H9 (cell line): ENCODE measurements at regions not wholly inside any gene's neighbourhood (a gene's known extent, or its start where the extent isn't known, plus 50 kb on each side); places are given as distances from the start of the nearest gene placed in this dataset.

Experiments
- DNase-seq: peaks from one replicate; pipeline ENCODE4 v3.0.0-alpha.2; 2017
- H2AFZ ChIP-seq: one replicate; pipeline ENCODE4 v1.6.1; 2013; ENCODE audit warnings: mild to moderate bottlenecking, low read length, control low read depth, moderate library complexity
- H2AK5ac ChIP-seq: 2 replicates; pipeline ENCODE4 v1.6.1; 2013; ENCODE audit warnings: low read length, control low read depth, mixed read lengths; ENCODE audit not compliant: insufficient read length
- H2BK120ac ChIP-seq: one replicate; pipeline ENCODE4 v1.6.1; 2013; ENCODE audit warnings: low read depth, mild to moderate bottlenecking, low read length, control low read depth, inconsistent platforms; ENCODE audit not compliant: poor library complexity, severe bottlenecking
- H2BK12ac ChIP-seq: 2 replicates; pipeline ENCODE4 v1.6.1; 2013; ENCODE audit warnings: low read length, control low read depth, mixed read lengths, low read depth; ENCODE audit not compliant: insufficient read length
- H2BK15ac ChIP-seq: 2 replicates; pipeline ENCODE4 v1.6.1; 2013; ENCODE audit warnings: low read depth, low read length, control low read depth
- H2BK20ac ChIP-seq: one replicate; pipeline ENCODE4 v1.6.1; 2013; ENCODE audit warnings: low read depth, mild to moderate bottlenecking, low read length, control low read depth, inconsistent platforms; ENCODE audit not compliant: poor library complexity, severe bottlenecking
- H2BK5ac ChIP-seq: 2 replicates; pipeline ENCODE4 v1.6.1; 2013; ENCODE audit warnings: low read length, control low read depth, mixed read lengths; ENCODE audit not compliant: insufficient read length
- H3K14ac ChIP-seq: 2 replicates; pipeline ENCODE4 v1.6.1; 2013; ENCODE audit warnings: low read length, control low read depth; ENCODE audit not compliant: insufficient read depth
- H3K18ac ChIP-seq: 2 replicates; pipeline ENCODE4 v1.6.1; 2013; ENCODE audit warnings: low read depth, mild to moderate bottlenecking, mixed read lengths, low read length, control low read depth; ENCODE audit not compliant: insufficient read length
- H3K23ac ChIP-seq: 2 replicates; pipeline ENCODE4 v1.6.1; 2013; ENCODE audit warnings: low read length, control low read depth, mixed read lengths, low read depth; ENCODE audit not compliant: insufficient read length
- H3K23me2 ChIP-seq: 2 replicates; pipeline ENCODE4 v1.6.1; 2013; ENCODE audit warnings: low read depth, mild to moderate bottlenecking, mixed read lengths, low read length, control low read depth; ENCODE audit not compliant: insufficient read length, poor library complexity, severe bottlenecking
- H3K27ac ChIP-seq: 2 replicates; pipeline ENCODE4 v1.5.1; 2013; ENCODE audit warnings: low read length, control low read depth, mixed read lengths, low read depth; ENCODE audit not compliant: insufficient read length
- H3K27me3 ChIP-seq: 2 replicates; pipeline ENCODE4 v1.6.1; 2013; ENCODE audit warnings: low read length, control low read depth, inconsistent platforms; ENCODE audit not compliant: insufficient read depth
- H3K4ac ChIP-seq: 2 replicates; pipeline ENCODE4 v1.6.1; 2013; ENCODE audit warnings: low read depth, mild to moderate bottlenecking, control low read depth, inconsistent platforms, low read length, moderate library complexity
- H3K4me1 ChIP-seq: 2 replicates; pipeline ENCODE4 v1.6.1; 2013; ENCODE audit warnings: low read length, control low read depth, inconsistent platforms; ENCODE audit not compliant: insufficient read depth
- H3K4me2 ChIP-seq: 2 replicates; pipeline ENCODE4 v1.6.1; 2013; ENCODE audit warnings: low read length, control low read depth, mixed read lengths; ENCODE audit not compliant: insufficient read length, insufficient read depth
- H3K56ac ChIP-seq: 2 replicates; pipeline ENCODE4 v1.6.1; 2013; ENCODE audit warnings: low read depth, mild to moderate bottlenecking, mixed read lengths, low read length, control low read depth; ENCODE audit not compliant: insufficient read length
- H3K79me1 ChIP-seq: 2 replicates; pipeline ENCODE4 v1.6.1; 2013; ENCODE audit warnings: low read depth, mild to moderate bottlenecking, moderate library complexity, low read length, control low read depth, inconsistent platforms; ENCODE audit not compliant: insufficient read depth, poor library complexity, severe bottlenecking
- H3K79me2 ChIP-seq: 2 replicates; pipeline ENCODE4 v1.6.1; 2013; ENCODE audit warnings: low read length, control low read depth, inconsistent platforms; ENCODE audit not compliant: insufficient read depth
- H3K9ac ChIP-seq: 2 replicates; pipeline ENCODE4 v1.6.1; 2013; ENCODE audit warnings: low read length, control low read depth, mixed read lengths; ENCODE audit not compliant: insufficient read length; ENCODE audit errors: extremely low read depth
- H3K9me3 ChIP-seq: one replicate; pipeline ENCODE4 v1.6.1; 2013; ENCODE audit warnings: low read depth, low read length, inconsistent platforms; ENCODE audit not compliant: control insufficient read depth
- H3T11ph ChIP-seq: one replicate; pipeline ENCODE4 v1.6.1; 2013; ENCODE audit warnings: mild to moderate bottlenecking, low read length, control low read depth, inconsistent platforms
- H4K20me1 ChIP-seq: one replicate; pipeline ENCODE4 v1.6.1; 2013; ENCODE audit not compliant: control insufficient read depth, insufficient read length, insufficient read depth
- H4K5ac ChIP-seq: 2 replicates; pipeline ENCODE4 v1.6.1; 2013; ENCODE audit warnings: low read depth, mild to moderate bottlenecking, mixed read lengths, low read length, control low read depth; ENCODE audit not compliant: insufficient read length
- H4K8ac ChIP-seq: replicated peaks from 2 replicates; pipeline ENCODE4 v1.6.1; 2013; ENCODE audit warnings: low read length, control low read depth, mixed read lengths, low read depth; ENCODE audit not compliant: insufficient read length
- H4K91ac ChIP-seq: 2 replicates; pipeline ENCODE4 v1.6.1; 2013; ENCODE audit warnings: low read depth, mild to moderate bottlenecking, moderate library complexity, mixed read lengths, low read length, control low read depth; ENCODE audit not compliant: insufficient read length
- H3K27ac Mint-ChIP-seq, 3 experiments: 2 replicates in 2 of 3; 3 replicates in 1 of 3; pipeline ENCODE4 v1.8.0; 2020 to 2021; ENCODE audit warnings: mixed read lengths in 3 of 3, mild to moderate bottlenecking in 1 of 3, moderate library complexity in 1 of 3
- H3K27me3 Mint-ChIP-seq: 2 replicates; pipeline ENCODE4 v1.8.0; 2021; ENCODE audit warnings: low read depth, mild to moderate bottlenecking, moderate library complexity, mixed read lengths
- H3K36me3 Mint-ChIP-seq, 3 experiments: 2 replicates in 2 of 3; 3 replicates in 1 of 3; pipeline ENCODE4 v1.8.0; 2020 to 2021; ENCODE audit warnings: low read depth in 3 of 3, mixed read lengths in 3 of 3; ENCODE audit not compliant: insufficient read depth in 1 of 3
- H3K4me1 Mint-ChIP-seq, 2 experiments: 2 replicates each; pipeline ENCODE4 v1.8.0; 2020; ENCODE audit warnings: mixed read lengths in 2 of 2
- H3K4me3 Mint-ChIP-seq, 2 experiments: 2 replicates in 1 of 2; 3 replicates in 1 of 2; pipeline ENCODE4 v1.8.0; 2020 to 2021; ENCODE audit warnings: mild to moderate bottlenecking in 2 of 2, mixed read lengths in 2 of 2, moderate library complexity in 1 of 2
- H3K9me3 Mint-ChIP-seq, 2 experiments: 2 replicates in 1 of 2; 3 replicates in 1 of 2; pipeline ENCODE4 v1.8.0; 2020; ENCODE audit warnings: mild to moderate bottlenecking in 2 of 2, mixed read lengths in 2 of 2, moderate library complexity in 1 of 2
- CTCF ChIP-seq: fragments of 200-600 bp; sonication (generic); conservative IDR thresholded peaks from 3 replicates; pipeline ENCODE4 v1.8.0; 2021; ENCODE audit warnings: antibody characterized with exemption, mild to moderate bottlenecking
- whole genome bisulfite sequencing: extraction: QIAGEN DNeasy Blood & Tissue Kit; methylation state at CpG from one replicate; pipeline ENCODE4 v1.1.7; 2013; ENCODE audit warnings: missing lambda C conversion rate, low lambda C conversion rate, mixed read lengths; ENCODE audit not compliant: insufficient read length; ENCODE audit errors: extremely low coverage; 5-methylcytosine and 5-hydroxymethylcytosine counted together

- Histone ChIP-seq H3K4ac (no peak overlapping the region), H3K27ac (no peak overlapping the region), H4K91ac (no peak overlapping the region), H3K9me3 (no peaks in the 10 kb centered on the region), H4K8ac (no peak overlapping the region), H3K79me1 (no peaks in the 10 kb centered on the region), H3K79me2 (no peaks in the 10 kb centered on the region), H2BK20ac (no peak overlapping the region), H3K14ac (no peak overlapping the region), H3K9ac (no peak overlapping the region), H2AK5ac (no peak overlapping the region), H4K5ac (no peak overlapping the region), H2BK5ac (no peak overlapping the region), H2BK12ac (no peak overlapping the region), H3K23ac (no peak overlapping the region), H3K27me3 (no peaks in the 10 kb centered on the region), H3K23me2 (peaks cover 4% of the 10 kb centered on the region), H3K56ac (no peak overlapping the region), H4K20me1 (no peaks in the 10 kb centered on the region), H2BK15ac (no peak overlapping the region), H3K4me2 (no peak overlapping the region), H2BK120ac (no peak overlapping the region), H3K4me1 (no peaks in the 10 kb centered on the region; the same call in 1 of the 2 replicates), H3K18ac (no peak overlapping the region), H2AFZ (no peak overlapping the region), H3T11ph (no peak overlapping the region)
- H3K36me3 Mint-ChIP-seq = no peaks in the 10 kb centered on the region
- H3K4me3 Mint-ChIP-seq = no peak overlapping the region
- no peak overlapping the region; a peak in 1 of 7 replicates for H3K27ac Mint-ChIP-seq
- H3K4me1 Mint-ChIP-seq = peaks cover 16 to 20% of the 10 kb centered on the region in 2 experiments
- TF ChIP-seq CTCF = no peak
- DNase-seq = no peak
- no CpG with 5 or more reads among the region's 5 CpGs for WGBS
- H3K9me3 Mint-ChIP-seq = no peaks in the 10 kb centered on the region
- H3K27me3 Mint-ChIP-seq = no peaks in the 10 kb centered on the region
Observed at GRCh38 chr7:15837306-15837950, 150.9 kb upstream of the MEOX2 start.
